H1 (cell line): ENCODE measurements at regions not wholly inside any gene's neighbourhood (a gene's known extent, or its start where the extent isn't known, plus 50 kb on each side); places are given as distances from the start of the nearest gene placed in this dataset.

Experiments
- CHD7 ChIP-seq: fragments of 300-600 bp; sonication (generic); IDR thresholded peaks from 2 replicates; pipeline ENCODE4 v1.7.1; 2012; ENCODE audit warnings: low read length, moderate library complexity, mild to moderate bottlenecking, inconsistent platforms; ENCODE audit not compliant: insufficient replicate concordance
- POLR2A ChIP-seq, 2 experiments: IDR thresholded peaks; 1 replicate in 1 of 2; 2 replicates in 1 of 2; pipeline ENCODE4 v1.6.1; 2011; ENCODE audit warnings: low read depth in 2 of 2, low read length in 2 of 2, mild to moderate bottlenecking in 2 of 2; ENCODE audit errors: control extremely low read depth in 1 of 2
- TBP ChIP-seq: IDR thresholded peaks from 2 replicates; pipeline ENCODE4 v1.6.1; 2011; ENCODE audit warnings: low read depth, low read length, improper control_type of control experiment

- no peak for TF ChIP-seq CHD7
- no peak for TF ChIP-seq TBP
- no peak for TF ChIP-seq POLR2A (IDR thresholded peaks at IDR 0.05; ENCODE audit: control extremely low read depth in 1 of 2, low read depth in 2 of 2, low read length in 2 of 2)
Observed at GRCh38 chr5:163260471-163260870, 176.9 kb upstream of the CCNG1 start (continued).
